DOHH2 (cell line): ENCODE measurements at regions not wholly inside any gene's neighbourhood (a gene's known extent, or its start where the extent isn't known, plus 50 kb on each side); places are given as distances from the start of the nearest gene placed in this dataset.

ENCODE experiments used
- H3F3A ChIP-seq: fragments of 200-600 bp; sonication (generic), shearing (Covaris generic); 2 replicates; pipeline ENCODE4 v1.6.0; 2016; ENCODE audit warnings: antibody characterized with exemption, mild to moderate bottlenecking; ENCODE audit not compliant: control insufficient read depth, insufficient read depth
- H3K27ac ChIP-seq: fragments of 200-600 bp; sonication (generic); 2 replicates; pipeline ENCODE4 v1.5.1; 2014; ENCODE audit warnings: low read depth, mild to moderate bottlenecking, low read length, moderate library complexity
- H3K27me3 ChIP-seq: fragments of 200-600 bp; sonication (generic); 2 replicates; pipeline ENCODE4 v1.6.1; 2014; ENCODE audit warnings: mild to moderate bottlenecking, low read length, mixed read lengths; ENCODE audit not compliant: control insufficient read depth
- H3K36me3 ChIP-seq: fragments of 200-600 bp; sonication (generic); 2 replicates; pipeline ENCODE4 v1.6.1; 2014; ENCODE audit warnings: mild to moderate bottlenecking, low read length, moderate library complexity, mixed read lengths; ENCODE audit not compliant: control insufficient read depth
- H3K4me1 ChIP-seq: fragments of 200-600 bp; sonication (generic); 2 replicates; pipeline ENCODE4 v1.6.1; 2014; ENCODE audit warnings: mild to moderate bottlenecking, low read length, mixed read lengths; ENCODE audit not compliant: control insufficient read depth
- H3K4me2 ChIP-seq: fragments of 200-600 bp; sonication (generic); 2 replicates; pipeline ENCODE4 v1.6.0; 2014; ENCODE audit warnings: mild to moderate bottlenecking, low read length, moderate library complexity
- H3K4me3 ChIP-seq: fragments of 200-600 bp; sonication (generic); 2 replicates; pipeline ENCODE4 v1.5.1; 2014; ENCODE audit warnings: mild to moderate bottlenecking, low read length, mixed read lengths
- H3K79me2 ChIP-seq: fragments of 200-600 bp; sonication (generic); 2 replicates; pipeline ENCODE4 v1.6.1; 2014; ENCODE audit warnings: mild to moderate bottlenecking, low read length, mixed read lengths; ENCODE audit not compliant: control insufficient read depth
- H3K9me2 ChIP-seq: fragments of 200-600 bp; sonication (generic); replicated peaks from 2 replicates; pipeline ENCODE4 v1.6.1; 2014; ENCODE audit warnings: mild to moderate bottlenecking, low read length, mixed read lengths; ENCODE audit not compliant: control insufficient read depth
- H3K9me3 ChIP-seq: fragments of 200-600 bp; sonication (generic); 2 replicates; pipeline ENCODE4 v1.6.1; 2014; ENCODE audit warnings: antibody characterized with exemption, low read length, mixed read lengths; ENCODE audit not compliant: control insufficient read depth, insufficient read depth
- H4K20me1 ChIP-seq: fragments of 200-600 bp; sonication (generic); 2 replicates; pipeline ENCODE4 v1.6.0; 2014; ENCODE audit warnings: low read depth, mild to moderate bottlenecking, antibody characterized with exemption, low read length, moderate library complexity; ENCODE audit not compliant: control insufficient read depth, insufficient read depth
- CTCF ChIP-seq: fragments of 200-600 bp; sonication (generic); IDR thresholded peaks from one replicate; pipeline ENCODE4 v1.5.1; 2014; ENCODE audit warnings: antibody characterized with exemption, mild to moderate bottlenecking, low read depth, low read length; ENCODE audit not compliant: poor library complexity, severe bottlenecking
- EZH2phosphoT487 ChIP-seq: fragments of 200-600 bp; sonication (generic); IDR thresholded peaks from 2 replicates; pipeline ENCODE4 v1.6.1; 2017; ENCODE audit warnings: borderline replicate concordance, mild to moderate bottlenecking, antibody characterized with exemption, low read length, moderate library complexity, mixed read lengths

GRCh38 chr18:71936744-71937143, 607.4 kb downstream of the CBLN2 start:
- Histone ChIP-seq H3K79me2 (no peaks in the 10 kb centered on the region), H3K27me3 (no peaks in the 10 kb centered on the region), H3K4me1 (no peaks in the 10 kb centered on the region), H3K27ac (no peak overlapping the region), H3K36me3 (no peaks in the 10 kb centered on the region), H3K9me3 (no peaks in the 10 kb centered on the region), H3K4me3 (no peak overlapping the region), H3K9me2 (no peaks in the 10 kb centered on the region), H4K20me1 (no peaks in the 10 kb centered on the region), H3K4me2 (no peak overlapping the region), H3F3A (no peaks in the 10 kb centered on the region)
- TF ChIP-seq CTCF (no peak), EZH2phosphoT487 (no peak)

GRCh38 chr18:71919211-71919610, 624.9 kb downstream of the CBLN2 start:
- Histone ChIP-seq H3K27me3 (no peaks in the 10 kb centered on the region), H3K4me1 (no peaks in the 10 kb centered on the region), H3K9me2 (no peaks in the 10 kb centered on the region), H3K36me3 (no peaks in the 10 kb centered on the region), H3K79me2 (no peaks in the 10 kb centered on the region), H3K4me3 (no peak overlapping the region), H3K9me3 (peaks cover 3% of the 10 kb centered on the region; the same call in 1 of the 2 replicates), H3F3A (no peaks in the 10 kb centered on the region), H3K27ac (no peak overlapping the region), H4K20me1 (no peaks in the 10 kb centered on the region), H3K4me2 (no peak overlapping the region)
- TF ChIP-seq EZH2phosphoT487 (no peak), CTCF (no peak)

GRCh38 chr18:71913641-71914040, 630.5 kb downstream of the CBLN2 start:
- Histone ChIP-seq H3K4me2 (no peak overlapping the region), H3K27ac (no peak overlapping the region), H3K79me2 (no peaks in the 10 kb centered on the region), H3K36me3 (no peaks in the 10 kb centered on the region), H3K4me3 (no peak overlapping the region), H4K20me1 (no peaks in the 10 kb centered on the region), H3K9me2 (no peaks in the 10 kb centered on the region), H3K27me3 (no peaks in the 10 kb centered on the region), H3K4me1 (no peaks in the 10 kb centered on the region), H3K9me3 (no peaks in the 10 kb centered on the region), H3F3A (no peaks in the 10 kb centered on the region)
- no peak for TF ChIP-seq CTCF

GRCh38 chr18:71902482-71902881, 641.7 kb downstream of the CBLN2 start:
- Histone ChIP-seq H3K36me3 (no peaks in the 10 kb centered on the region), H3K27me3 (no peaks in the 10 kb centered on the region), H3K79me2 (no peaks in the 10 kb centered on the region), H4K20me1 (no peaks in the 10 kb centered on the region), H3K27ac (no peak overlapping the region), H3K4me2 (no peak overlapping the region), H3K4me3 (no peak overlapping the region), H3K4me1 (no peaks in the 10 kb centered on the region), H3F3A (no peaks in the 10 kb centered on the region), H3K9me2 (no peaks in the 10 kb centered on the region), H3K9me3 (no peaks in the 10 kb centered on the region; the same call in 1 of the 2 replicates)
- TF ChIP-seq EZH2phosphoT487, result no peak
- no peak for TF ChIP-seq CTCF
